ENCODE measurements at regions not wholly inside any gene's neighbourhood (a gene's known extent, or its start where the extent isn't known, plus 50 kb on each side); places are given as distances from the start of the nearest gene placed in this dataset.

- TF ChIP-seq, protein P1, sequence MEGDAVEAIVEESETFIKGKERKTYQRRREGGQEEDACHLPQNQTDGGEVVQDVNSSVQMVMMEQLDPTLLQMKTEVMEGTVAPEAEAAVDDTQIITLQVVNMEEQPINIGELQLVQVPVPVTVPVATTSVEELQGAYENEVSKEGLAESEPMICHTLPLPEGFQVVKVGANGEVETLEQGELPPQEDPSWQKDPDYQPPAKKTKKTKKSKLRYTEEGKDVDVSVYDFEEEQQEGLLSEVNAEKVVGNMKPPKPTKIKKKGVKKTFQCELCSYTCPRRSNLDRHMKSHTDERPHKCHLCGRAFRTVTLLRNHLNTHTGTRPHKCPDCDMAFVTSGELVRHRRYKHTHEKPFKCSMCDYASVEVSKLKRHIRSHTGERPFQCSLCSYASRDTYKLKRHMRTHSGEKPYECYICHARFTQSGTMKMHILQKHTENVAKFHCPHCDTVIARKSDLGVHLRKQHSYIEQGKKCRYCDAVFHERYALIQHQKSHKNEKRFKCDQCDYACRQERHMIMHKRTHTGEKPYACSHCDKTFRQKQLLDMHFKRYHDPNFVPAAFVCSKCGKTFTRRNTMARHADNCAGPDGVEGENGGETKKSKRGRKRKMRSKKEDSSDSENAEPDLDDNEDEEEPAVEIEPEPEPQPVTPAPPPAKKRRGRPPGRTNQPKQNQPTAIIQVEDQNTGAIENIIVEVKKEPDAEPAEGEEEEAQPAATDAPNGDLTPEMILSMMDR (IDR thresholded peaks at IDR 0.05): no peak
- no peak for TF ChIP-seq POLR2A (IDR thresholded peaks at IDR 0.05)
Measured at GRCh38 chr13:50449465-50449864, 394.0 kb downstream of the DLEU7 start.

Data from lower leg skin (tissue), 3 donors.